ENCODE measurements at regions not wholly inside any gene's neighbourhood (a gene's known extent, or its start where the extent isn't known, plus 50 kb on each side); places are given as distances from the start of the nearest gene placed in this dataset.

DNA sequence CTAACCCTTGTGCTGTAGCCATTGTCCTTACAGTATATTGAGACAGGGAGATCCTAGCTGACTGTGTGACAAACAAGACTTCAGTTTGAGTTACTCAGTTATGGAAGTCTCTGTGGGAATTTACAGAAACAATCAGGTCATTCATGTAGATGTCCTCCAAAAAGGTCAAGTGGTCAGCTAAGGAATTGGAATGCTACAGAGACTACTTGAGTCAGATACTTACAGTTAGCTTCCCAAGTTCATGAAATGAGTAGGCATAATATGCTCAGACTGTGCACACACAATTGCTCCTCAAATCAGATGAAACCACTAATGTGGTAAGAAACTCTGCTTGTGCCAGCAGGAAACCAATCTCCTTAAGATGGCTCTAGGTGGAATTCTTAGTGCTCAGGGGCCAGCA lies 985.7 kb downstream of the NSUN3 start:
- no peak for TF ChIP-seq BHLHE40 (IDR thresholded peaks at IDR 0.05; ENCODE audit: borderline replicate concordance)
- TF ChIP-seq SUZ12 (IDR thresholded peaks at IDR 0.05) = no peak
- TF ChIP-seq FOXK2 (IDR thresholded peaks at IDR 0.05) = no peak
- TF ChIP-seq L3MBTL2 (conservative IDR thresholded peaks at IDR 0.05) = no peak
- TF ChIP-seq ARNT (IDR thresholded peaks at IDR 0.05) = no peak
- TF ChIP-seq NFRKB (IDR thresholded peaks at IDR 0.05) = no peak
